ENCODE measurements at regions not wholly inside any gene's neighbourhood (a gene's known extent, or its start where the extent isn't known, plus 50 kb on each side); places are given as distances from the start of the nearest gene placed in this dataset.
"Not testable (repeated sequence)": the region's sequence is repeated elsewhere in the genome, so short reads cannot be mapped to it uniquely, and the experiment has no call there.

DNA sequence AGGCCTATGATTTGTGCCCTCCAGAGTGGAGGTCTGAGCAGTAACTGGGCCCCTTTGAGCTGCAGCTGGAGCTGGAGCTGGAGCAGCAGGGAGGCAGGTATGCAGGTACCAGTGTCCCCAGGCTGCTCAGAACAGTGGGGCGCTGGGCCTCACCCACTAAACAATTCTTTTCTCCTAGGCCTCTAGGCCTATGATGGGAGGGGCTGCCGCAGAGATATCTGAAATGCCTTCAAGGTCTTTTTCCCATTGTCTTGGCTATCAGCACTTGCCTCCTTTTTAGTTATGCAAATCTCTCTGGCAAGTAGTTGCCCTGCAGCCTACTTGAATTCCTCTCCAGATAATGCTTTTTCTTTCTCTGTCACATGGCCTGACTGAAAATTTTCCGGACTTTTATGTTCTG lies 79.7 kb upstream of the OTUD4 start:
- POLR2A ChIA-PET (ENCODE audit: low non-redundant PET) = no interaction called here
- CTCF ChIA-PET = no interaction called here
- DNase-seq (ENCODE audit: low spot score) = no peak
- no peak overlapping the region for H3K27ac ChIP-seq
- TF ChIP-seq, protein P1, sequence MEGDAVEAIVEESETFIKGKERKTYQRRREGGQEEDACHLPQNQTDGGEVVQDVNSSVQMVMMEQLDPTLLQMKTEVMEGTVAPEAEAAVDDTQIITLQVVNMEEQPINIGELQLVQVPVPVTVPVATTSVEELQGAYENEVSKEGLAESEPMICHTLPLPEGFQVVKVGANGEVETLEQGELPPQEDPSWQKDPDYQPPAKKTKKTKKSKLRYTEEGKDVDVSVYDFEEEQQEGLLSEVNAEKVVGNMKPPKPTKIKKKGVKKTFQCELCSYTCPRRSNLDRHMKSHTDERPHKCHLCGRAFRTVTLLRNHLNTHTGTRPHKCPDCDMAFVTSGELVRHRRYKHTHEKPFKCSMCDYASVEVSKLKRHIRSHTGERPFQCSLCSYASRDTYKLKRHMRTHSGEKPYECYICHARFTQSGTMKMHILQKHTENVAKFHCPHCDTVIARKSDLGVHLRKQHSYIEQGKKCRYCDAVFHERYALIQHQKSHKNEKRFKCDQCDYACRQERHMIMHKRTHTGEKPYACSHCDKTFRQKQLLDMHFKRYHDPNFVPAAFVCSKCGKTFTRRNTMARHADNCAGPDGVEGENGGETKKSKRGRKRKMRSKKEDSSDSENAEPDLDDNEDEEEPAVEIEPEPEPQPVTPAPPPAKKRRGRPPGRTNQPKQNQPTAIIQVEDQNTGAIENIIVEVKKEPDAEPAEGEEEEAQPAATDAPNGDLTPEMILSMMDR (conservative IDR thresholded peaks at IDR 0.05; ENCODE audit: low read depth) = no peak

DNA sequence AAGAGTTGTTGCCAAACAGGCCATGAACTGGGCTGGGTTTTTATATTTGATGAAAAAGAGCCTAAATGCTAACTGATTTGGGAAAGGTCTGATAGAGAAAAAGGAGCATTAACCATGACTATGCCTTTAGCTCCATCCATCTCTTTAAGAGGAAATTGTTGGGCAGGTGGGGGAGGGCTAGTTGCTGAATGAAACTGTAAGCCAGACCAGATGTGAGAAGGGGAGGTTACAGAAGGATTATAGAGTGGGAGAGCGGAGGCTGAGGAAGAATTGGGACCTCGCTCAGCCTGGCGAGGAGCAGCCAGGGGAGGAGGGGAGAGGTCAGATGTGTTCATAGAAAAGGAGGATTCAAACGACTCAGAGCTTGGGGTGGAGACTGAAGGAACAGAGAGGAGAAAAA lies 74.9 kb upstream of the OTUD4 start:
- POLR2A ChIA-PET (ENCODE audit: low non-redundant PET); CTCF ChIA-PET; DNase-seq (ENCODE audit: low spot score); H3K27ac ChIP-seq: not testable (repeated sequence)

DNA sequence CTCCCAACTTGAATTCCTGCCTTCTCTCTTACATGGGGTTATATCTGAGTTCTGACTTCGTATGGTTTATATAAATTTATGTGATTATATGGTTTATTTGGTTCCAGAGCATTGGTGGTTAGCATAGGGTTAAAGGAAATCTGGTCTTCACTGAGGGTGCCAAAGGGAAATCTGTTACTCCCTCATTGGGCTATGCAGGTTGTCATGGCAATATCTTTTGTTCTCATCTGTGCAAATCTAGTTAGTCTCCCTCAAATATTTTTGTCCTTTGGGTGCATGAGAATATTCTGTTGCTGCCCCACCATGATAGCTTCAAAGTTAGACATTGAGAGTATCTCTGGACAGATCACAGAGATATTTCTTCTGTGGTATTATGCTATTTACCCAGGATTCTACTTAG lies 71.8 kb upstream of the OTUD4 start:
- H3K27ac ChIP-seq = no peak overlapping the region
- TF ChIP-seq, protein P1 (conservative IDR thresholded peaks at IDR 0.05; ENCODE audit: low read depth) = no peak
- ChIA-PET POLR2A (ENCODE audit: low non-redundant PET) (no interaction called here), CTCF (no interaction called here)
- DNase-seq (ENCODE audit: low spot score) = no peak

DNA sequence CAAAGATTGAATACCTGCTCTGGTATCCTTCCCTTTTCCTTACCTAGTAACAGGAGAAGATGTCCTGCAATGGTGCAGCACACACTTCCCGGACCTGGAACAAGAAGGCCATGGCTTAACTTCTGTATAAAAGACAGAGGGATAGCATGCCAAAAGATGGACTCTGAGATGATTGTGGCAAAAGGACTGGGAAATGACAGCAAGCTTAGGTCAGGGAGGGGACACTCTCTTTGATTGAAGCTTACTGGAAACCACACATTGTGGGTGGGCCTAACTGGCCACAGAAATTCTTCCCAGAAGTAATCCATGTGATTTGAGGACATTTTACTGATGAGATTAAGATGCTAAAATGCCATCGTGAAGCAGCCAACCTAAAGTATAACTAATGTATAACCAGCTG lies 71.0 kb upstream of the OTUD4 start:
- TF ChIP-seq, protein P1 (conservative IDR thresholded peaks at IDR 0.05; ENCODE audit: low read depth) = no peak
- no peak overlapping the region for H3K27ac ChIP-seq
- POLR2A ChIA-PET (ENCODE audit: low non-redundant PET) = no interaction called here
- no peak for DNase-seq (ENCODE audit: low spot score)
- CTCF ChIA-PET = interaction anchor here (0.6 to 0.9 kb wide), 2 partner anchors 296 to 322 kb away, joined by 3 to 4 read pairs; no protein-coding TSS in a partner anchor

DNA sequence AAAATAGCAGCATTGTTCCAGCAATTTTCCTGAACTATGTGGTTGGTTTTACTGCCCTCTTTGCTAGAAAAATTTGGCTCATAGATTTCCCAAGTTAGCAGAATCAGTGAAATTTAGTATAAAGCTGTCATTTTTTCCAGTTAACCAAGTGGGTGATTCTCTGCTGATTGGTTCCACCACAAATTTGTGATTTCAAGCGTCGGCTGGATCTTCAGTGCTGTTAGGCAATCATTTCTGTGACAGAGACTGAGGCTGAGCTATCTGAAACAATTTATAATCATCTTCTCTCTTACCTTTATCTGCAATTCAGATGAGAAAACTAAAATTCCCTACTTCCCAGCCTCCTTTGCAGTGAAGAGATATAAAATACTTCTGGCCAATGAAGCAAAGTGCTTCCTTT lies 68.6 kb upstream of the OTUD4 start:
- H3K27ac ChIP-seq = no peak overlapping the region
- TF ChIP-seq, protein P1 (conservative IDR thresholded peaks at IDR 0.05; ENCODE audit: low read depth) = no peak
- DNase-seq (ENCODE audit: low spot score) = no peak
- POLR2A ChIA-PET (ENCODE audit: low non-redundant PET) = no interaction called here
- CTCF ChIA-PET = no interaction called here

DNA sequence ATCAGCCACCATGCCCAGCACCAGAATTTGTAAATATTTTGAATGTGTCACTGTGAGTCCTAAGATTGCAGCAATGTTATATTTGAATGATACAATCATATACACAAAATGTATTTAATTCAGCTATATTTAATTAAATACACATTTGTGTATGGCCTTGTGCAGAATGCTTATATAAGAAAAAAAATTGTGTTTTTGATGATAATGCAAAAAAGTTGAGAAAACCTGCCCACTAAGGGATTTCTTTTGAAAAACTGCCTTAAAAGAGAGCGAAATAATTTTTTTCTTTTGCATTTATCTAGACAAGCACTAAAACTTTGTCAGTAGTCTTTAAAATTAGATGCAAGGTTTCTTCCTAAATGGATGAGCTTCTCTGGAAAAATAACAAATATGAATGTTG lies 68.1 kb upstream of the OTUD4 start:
- no peak overlapping the region for H3K27ac ChIP-seq
- CTCF ChIA-PET = no interaction called here
- no peak for DNase-seq (ENCODE audit: low spot score)
- TF ChIP-seq, protein P1 (conservative IDR thresholded peaks at IDR 0.05; ENCODE audit: low read depth) = no peak
- POLR2A ChIA-PET (ENCODE audit: low non-redundant PET) = no interaction called here

DNA sequence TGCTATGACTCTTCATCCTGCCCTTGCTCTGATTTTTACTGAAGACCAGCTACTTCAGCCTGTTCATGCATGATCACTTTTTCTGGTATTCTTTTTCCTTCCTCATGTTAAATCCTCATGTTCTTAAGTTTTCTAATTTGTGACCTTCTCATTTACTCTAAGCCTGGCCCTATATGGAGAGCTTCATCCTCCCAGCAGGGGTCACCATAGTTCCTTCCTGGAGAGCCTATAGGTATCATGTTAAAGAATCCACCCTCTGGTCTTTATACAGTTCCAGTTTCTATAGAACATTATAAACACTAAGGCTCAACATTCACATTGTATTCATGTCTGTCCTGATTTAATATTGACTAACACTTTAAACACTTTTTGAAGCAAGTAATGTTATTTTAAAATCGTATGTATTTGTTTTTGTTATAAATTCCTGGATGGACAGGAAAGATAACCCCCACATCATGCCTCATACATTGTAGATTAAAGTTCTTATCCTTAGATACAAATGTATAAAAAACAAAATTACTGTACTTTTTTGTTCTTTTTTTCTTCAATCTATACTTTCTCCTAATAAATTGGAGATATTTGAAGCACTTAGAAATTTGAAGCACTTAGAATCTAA lies 53.8 kb upstream of the OTUD4 start:
- POLR2A ChIA-PET (ENCODE audit: low non-redundant PET) = no interaction called here

More for the DNA sequence above, 53.8 kb upstream of the OTUD4 start:
- no peak overlapping the region for H3K27ac ChIP-seq
- CTCF ChIA-PET = interaction anchor here (0.6 to 2.7 kb wide), 14 partner anchors 9 to 562 kb away, joined by 3 to 27 read pairs (median 4); no protein-coding TSS in a partner anchor
- TF ChIP-seq, protein P1 (conservative IDR thresholded peaks at IDR 0.05; ENCODE audit: low read depth) = peak; percentile 87
- DNase-seq (ENCODE audit: low spot score) = peak; percentile 76

Data from RWPE1 (cell line).